NCI-H2029 treated with DMSO at 0.1 percent for 48 hours (cell line): ENCODE measurements at regions not wholly inside any gene's neighbourhood (a gene's known extent, or its start where the extent isn't known, plus 50 kb on each side); places are given as distances from the start of the nearest gene placed in this dataset.

Experiments
- DNase-seq: peaks from one replicate; lab custom pipeline; 2025; lab: John Stamatoyannopoulos, UW

- no peak for DNase-seq
Measured at GRCh38 chr15:85976986-85977385, 102.7 kb upstream of the AGBL1 start.

GRCh38 chr15:85977586-85977985, 102.1 kb upstream of the AGBL1 start:
- no peak for DNase-seq

GRCh38 chr15:85979929-85980328, 99.7 kb upstream of the AGBL1 start:
- no peak for DNase-seq

- no peak for DNase-seq
Measured at GRCh38 chr15:85980946-85981345, 98.7 kb upstream of the AGBL1 start.

GRCh38 chr15:85984241-85984640, 95.4 kb upstream of the AGBL1 start:
- no peak for DNase-seq

GRCh38 chr15:85986116-85986515, 93.6 kb upstream of the AGBL1 start:
- DNase-seq, result no peak

- no peak for DNase-seq
Measured at GRCh38 chr15:85986741-85987140, 92.9 kb upstream of the AGBL1 start.

- no peak for DNase-seq
Measured at GRCh38 chr15:85988741-85989140, 90.9 kb upstream of the AGBL1 start.

GRCh38 chr15:85992224-85992623, 87.4 kb upstream of the AGBL1 start:
- DNase-seq, result no peak

GRCh38 chr15:85993116-85993515, 86.6 kb upstream of the AGBL1 start:
- DNase-seq, result no peak

GRCh38 chr15:85997618-85998017, 82.1 kb upstream of the AGBL1 start:
- no peak for DNase-seq

- no peak for DNase-seq
Measured at GRCh38 chr15:85999658-86000057, 80.0 kb upstream of the AGBL1 start.

GRCh38 chr15:86001200-86001599, 78.5 kb upstream of the AGBL1 start:
- DNase-seq, result no peak

- DNase-seq, result no peak
Measured at GRCh38 chr15:86002444-86002843, 77.2 kb upstream of the AGBL1 start.

GRCh38 chr15:86004061-86004460, 75.6 kb upstream of the AGBL1 start:
- no peak for DNase-seq

- no peak for DNase-seq
Measured at GRCh38 chr15:86006546-86006945, 73.1 kb upstream of the AGBL1 start.

- no peak for DNase-seq
Measured at GRCh38 chr15:86009727-86010126, 69.9 kb upstream of the AGBL1 start.

- DNase-seq, result no peak
Measured at GRCh38 chr15:86010398-86010797, 69.3 kb upstream of the AGBL1 start.

- no peak for DNase-seq
Measured at GRCh38 chr15:86010891-86011290, 68.8 kb upstream of the AGBL1 start.

- no peak for DNase-seq
Measured at GRCh38 chr15:86014016-86014415, 65.7 kb upstream of the AGBL1 start.

- no peak for DNase-seq
Measured at GRCh38 chr15:86016750-86017149, 62.9 kb upstream of the AGBL1 start.

- DNase-seq, result no peak
Measured at GRCh38 chr15:86018679-86019078, 61.0 kb upstream of the AGBL1 start.

- no peak for DNase-seq
Measured at GRCh38 chr15:86021281-86022264, 58.1 kb upstream of the AGBL1 start.

- no peak for DNase-seq
Measured at GRCh38 chr15:86028961-86029360, 50.7 kb upstream of the AGBL1 start.
